ENCODE measurements at regions not wholly inside any gene's neighbourhood (a gene's known extent, or its start where the extent isn't known, plus 50 kb on each side); places are given as distances from the start of the nearest gene placed in this dataset.

DNA sequence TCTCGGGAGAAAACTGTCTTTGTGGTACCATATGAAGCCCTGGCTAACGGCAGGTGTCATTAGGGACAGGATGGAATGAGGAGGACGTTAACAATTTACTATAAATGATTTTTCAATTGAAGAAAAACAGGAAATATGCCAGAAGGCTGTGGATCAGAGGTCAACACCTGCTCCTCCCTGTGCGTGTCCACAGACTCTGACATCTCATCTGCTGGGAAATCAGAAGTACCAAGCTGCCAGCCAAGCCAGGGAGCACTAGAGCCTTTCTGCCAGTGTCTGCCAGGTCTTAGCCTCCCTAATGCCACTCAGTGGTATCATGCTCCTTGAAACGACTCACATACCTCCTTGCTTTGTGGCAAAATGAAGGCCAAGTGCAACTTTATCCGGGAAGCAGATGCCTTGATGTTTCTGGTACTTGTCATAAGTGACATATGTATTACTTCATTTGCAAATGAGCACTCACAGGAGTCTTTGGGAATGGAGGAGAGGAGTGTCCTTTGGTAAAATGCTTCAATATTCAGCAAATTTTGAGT, 541.1 kb downstream of the SATB2 start:
- no peak for TF ChIP-seq EP300 (IDR thresholded peaks at IDR 0.05)
- TF ChIP-seq, protein P1, sequence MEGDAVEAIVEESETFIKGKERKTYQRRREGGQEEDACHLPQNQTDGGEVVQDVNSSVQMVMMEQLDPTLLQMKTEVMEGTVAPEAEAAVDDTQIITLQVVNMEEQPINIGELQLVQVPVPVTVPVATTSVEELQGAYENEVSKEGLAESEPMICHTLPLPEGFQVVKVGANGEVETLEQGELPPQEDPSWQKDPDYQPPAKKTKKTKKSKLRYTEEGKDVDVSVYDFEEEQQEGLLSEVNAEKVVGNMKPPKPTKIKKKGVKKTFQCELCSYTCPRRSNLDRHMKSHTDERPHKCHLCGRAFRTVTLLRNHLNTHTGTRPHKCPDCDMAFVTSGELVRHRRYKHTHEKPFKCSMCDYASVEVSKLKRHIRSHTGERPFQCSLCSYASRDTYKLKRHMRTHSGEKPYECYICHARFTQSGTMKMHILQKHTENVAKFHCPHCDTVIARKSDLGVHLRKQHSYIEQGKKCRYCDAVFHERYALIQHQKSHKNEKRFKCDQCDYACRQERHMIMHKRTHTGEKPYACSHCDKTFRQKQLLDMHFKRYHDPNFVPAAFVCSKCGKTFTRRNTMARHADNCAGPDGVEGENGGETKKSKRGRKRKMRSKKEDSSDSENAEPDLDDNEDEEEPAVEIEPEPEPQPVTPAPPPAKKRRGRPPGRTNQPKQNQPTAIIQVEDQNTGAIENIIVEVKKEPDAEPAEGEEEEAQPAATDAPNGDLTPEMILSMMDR (IDR thresholded peaks at IDR 0.05): no peak
- no peak for TF ChIP-seq POLR2A (IDR thresholded peaks at IDR 0.05; ENCODE audit: low read depth)

Measured in esophagus muscularis mucosa (tissue), 4 donors.